Fibroblast of villous mesenchyme (primary cell): ENCODE measurements at regions not wholly inside any gene's neighbourhood (a gene's known extent, or its start where the extent isn't known, plus 50 kb on each side); places are given as distances from the start of the nearest gene placed in this dataset.

Source experiments
- DNase-seq: peaks from one replicate; pipeline ENCODE4 v3.0.0-alpha.2; 2010; ENCODE audit warnings: low read depth
- H3K4me3 ChIP-seq: 2 replicates; pipeline ENCODE4 v1.5.1; 2011; ENCODE audit warnings: low read depth, mild to moderate bottlenecking, low read length
- TF ChIP-seq, protein P1 (sequence below): IDR thresholded peaks from 2 replicates; pipeline ENCODE4 v1.5.1; 2012; ENCODE audit warnings: low read depth, mild to moderate bottlenecking, low read length; ENCODE audit not compliant: insufficient read depth

DNA sequence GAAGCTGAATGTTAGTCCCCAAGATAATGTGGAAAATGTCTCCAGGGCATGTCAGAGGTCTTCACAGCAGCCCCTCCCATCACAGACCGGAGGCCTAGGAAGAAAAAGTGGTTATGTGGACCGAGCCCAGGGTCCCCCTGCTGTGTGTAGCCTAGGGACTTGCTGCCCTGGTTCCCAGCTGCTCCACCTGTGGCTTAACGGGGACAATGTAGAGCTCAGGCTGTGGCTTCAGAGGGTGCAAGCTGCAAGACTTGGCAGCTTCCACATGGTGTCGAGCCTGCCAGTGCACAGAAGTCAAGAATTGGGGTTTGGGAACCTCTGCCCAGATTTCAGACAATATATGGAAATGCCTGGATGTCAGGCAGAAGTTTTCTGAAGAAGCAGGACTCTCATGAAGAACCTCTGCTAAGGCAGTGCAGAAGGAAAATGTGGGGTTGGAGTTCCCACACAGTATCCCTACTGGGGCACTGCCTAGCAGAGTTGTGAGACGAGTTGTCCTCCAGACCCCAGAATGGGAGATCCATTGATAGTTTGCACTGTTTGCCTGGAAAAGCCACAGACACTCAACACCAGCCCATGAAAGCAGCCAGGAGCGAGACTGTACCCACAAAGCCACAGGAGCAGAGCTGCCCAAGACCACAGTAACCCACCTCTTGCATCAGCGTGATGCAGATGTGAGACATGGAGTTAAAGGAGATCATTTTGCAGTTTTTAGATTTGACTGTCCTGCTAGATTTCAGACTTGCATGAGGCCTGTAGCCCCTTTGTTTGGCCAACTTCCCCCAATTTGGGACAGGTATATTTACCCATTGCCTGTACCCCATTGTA lies 204.9 kb downstream of the MRPL39 start:
- TF ChIP-seq, protein P1, sequence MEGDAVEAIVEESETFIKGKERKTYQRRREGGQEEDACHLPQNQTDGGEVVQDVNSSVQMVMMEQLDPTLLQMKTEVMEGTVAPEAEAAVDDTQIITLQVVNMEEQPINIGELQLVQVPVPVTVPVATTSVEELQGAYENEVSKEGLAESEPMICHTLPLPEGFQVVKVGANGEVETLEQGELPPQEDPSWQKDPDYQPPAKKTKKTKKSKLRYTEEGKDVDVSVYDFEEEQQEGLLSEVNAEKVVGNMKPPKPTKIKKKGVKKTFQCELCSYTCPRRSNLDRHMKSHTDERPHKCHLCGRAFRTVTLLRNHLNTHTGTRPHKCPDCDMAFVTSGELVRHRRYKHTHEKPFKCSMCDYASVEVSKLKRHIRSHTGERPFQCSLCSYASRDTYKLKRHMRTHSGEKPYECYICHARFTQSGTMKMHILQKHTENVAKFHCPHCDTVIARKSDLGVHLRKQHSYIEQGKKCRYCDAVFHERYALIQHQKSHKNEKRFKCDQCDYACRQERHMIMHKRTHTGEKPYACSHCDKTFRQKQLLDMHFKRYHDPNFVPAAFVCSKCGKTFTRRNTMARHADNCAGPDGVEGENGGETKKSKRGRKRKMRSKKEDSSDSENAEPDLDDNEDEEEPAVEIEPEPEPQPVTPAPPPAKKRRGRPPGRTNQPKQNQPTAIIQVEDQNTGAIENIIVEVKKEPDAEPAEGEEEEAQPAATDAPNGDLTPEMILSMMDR: no peak
- no peak for DNase-seq
- H3K4me3 ChIP-seq: no peak overlapping the region

GRCh38 chr21:25400427-25400826 lies 206.9 kb downstream of the MRPL39 start:
- TF ChIP-seq, protein P1: no peak
- no peak for DNase-seq
- H3K4me3 ChIP-seq: no peak overlapping the region

DNA sequence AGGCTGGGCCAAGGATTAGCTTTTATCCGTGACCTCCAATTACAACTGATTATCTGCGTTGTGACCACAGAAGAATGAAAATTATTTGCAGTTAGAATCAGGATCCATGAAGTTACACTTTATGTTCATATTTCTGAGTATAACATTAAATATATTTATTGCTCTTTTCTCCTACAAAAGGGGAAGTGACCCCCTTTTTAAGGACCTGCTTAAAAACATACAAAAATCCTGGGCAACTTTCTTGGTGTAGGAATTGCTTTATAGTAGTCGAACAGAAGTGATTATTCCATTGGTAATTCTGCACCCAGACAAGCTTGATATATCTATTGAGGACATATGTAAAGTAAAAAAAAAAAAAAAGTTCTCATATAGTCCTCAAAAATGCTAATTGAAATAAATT lies 208.7 kb downstream of the MRPL39 start:
- TF ChIP-seq, protein P1: no peak
- no peak overlapping the region for H3K4me3 ChIP-seq
- DNase-seq: no peak

GRCh38 chr21:25396135-25396711 lies 211.1 kb downstream of the MRPL39 start:
- no peak overlapping the region for H3K4me3 ChIP-seq
- DNase-seq: no peak
- TF ChIP-seq, protein P1: no peak

GRCh38 chr21:25391777-25392176 lies 215.5 kb downstream of the MRPL39 start:
- no peak overlapping the region for H3K4me3 ChIP-seq
- DNase-seq: no peak
- TF ChIP-seq, protein P1: no peak

GRCh38 chr21:25390701-25391100 lies 216.6 kb downstream of the MRPL39 start:
- TF ChIP-seq, protein P1: no peak
- no peak for DNase-seq
- no peak overlapping the region for H3K4me3 ChIP-seq
